ENCODE measurements at regions not wholly inside any gene's neighbourhood (a gene's known extent, or its start where the extent isn't known, plus 50 kb on each side); places are given as distances from the start of the nearest gene placed in this dataset.

GRCh38 chr11:134939031-134939430 is 527.0 kb upstream of the B3GAT1 start:
- TF ChIP-seq POLR2A (IDR thresholded peaks at IDR 0.05; ENCODE audit: borderline replicate concordance, extremely low read depth, insufficient read depth, insufficient read length) (no peak), ZFX (IDR thresholded peaks at IDR 0.05) (no peak), CTCF (IDR thresholded peaks at IDR 0.05 in 2 of 3, conservative IDR thresholded peaks at IDR 0.05 in 1 of 3; ENCODE audit: borderline replicate concordance in 1 of 3, insufficient read depth in 1 of 3, low read depth in 2 of 3, low read length in 2 of 3) (no peak), RAD21 (IDR thresholded peaks at IDR 0.05; ENCODE audit: low read depth) (no peak), EZH2phosphoT487 (IDR thresholded peaks at IDR 0.05; ENCODE audit: borderline replicate concordance) (no peak), EGR1 (IDR thresholded peaks at IDR 0.05; ENCODE audit: low read depth) (no peak), MAX (IDR thresholded peaks at IDR 0.05) (no peak), EZH2 (IDR thresholded peaks at IDR 0.05) (no peak), POLR2AphosphoS5 (IDR thresholded peaks at IDR 0.05; ENCODE audit: low read depth, low read length) (no peak)

All from HCT116 (cell line).